ENCODE measurements at regions not wholly inside any gene's neighbourhood (a gene's known extent, or its start where the extent isn't known, plus 50 kb on each side); places are given as distances from the start of the nearest gene placed in this dataset.

GRCh38 chr4:154004507-154005170, 215.8 kb upstream of the SFRP2 start:
- ATAC-seq, result no peak
- TF ChIP-seq ZNF8 (CRISPR knock-in tag; IDR thresholded peaks at IDR 0.05) (no peak), OSR1 (CRISPR knock-in tag; IDR thresholded peaks at IDR 0.05) (no peak), ZNF70 (CRISPR knock-in tag; IDR thresholded peaks at IDR 0.05) (no peak), CSRNP3 (CRISPR knock-in tag; IDR thresholded peaks at IDR 0.05) (no peak), ZFP30 (CRISPR knock-in tag; IDR thresholded peaks at IDR 0.05) (no peak), CREB5 (CRISPR knock-in tag; IDR thresholded peaks at IDR 0.05; ENCODE audit: low read depth) (no peak), PPARA (CRISPR knock-in tag; IDR thresholded peaks at IDR 0.05; ENCODE audit: borderline replicate concordance) (no peak), TCF4 (CRISPR knock-in tag; IDR thresholded peaks at IDR 0.05; ENCODE audit: borderline replicate concordance) (no peak), ARNTL (CRISPR knock-in tag; IDR thresholded peaks at IDR 0.05; ENCODE audit: borderline replicate concordance, low read depth) (no peak), CSDC2 (CRISPR knock-in tag; IDR thresholded peaks at IDR 0.05) (no peak), ZC3H10 (CRISPR knock-in tag; IDR thresholded peaks at IDR 0.05) (no peak), ESRRG (CRISPR knock-in tag; IDR thresholded peaks at IDR 0.05) (no peak), ISL1 (CRISPR knock-in tag; IDR thresholded peaks at IDR 0.05) (no peak)

- no peak for ATAC-seq
Measured at GRCh38 chr4:154004016-154004415, 215.1 kb upstream of the SFRP2 start.

GRCh38 chr4:154003378-154003777, 214.5 kb upstream of the SFRP2 start:
- no peak for ATAC-seq
- no peak for TF ChIP-seq TOX (CRISPR knock-in tag; IDR thresholded peaks at IDR 0.05; ENCODE audit: borderline replicate concordance)

More at GRCh38 chr4:154004016-154004415, 215.1 kb upstream of the SFRP2 start:
- TF ChIP-seq GLIS3 (CRISPR knock-in tag; IDR thresholded peaks at IDR 0.05) (no peak), CREB5 (CRISPR knock-in tag; IDR thresholded peaks at IDR 0.05; ENCODE audit: low read depth) (no peak)

- TF ChIP-seq GLIS3 (CRISPR knock-in tag; IDR thresholded peaks at IDR 0.05) (no peak), ARNTL (CRISPR knock-in tag; IDR thresholded peaks at IDR 0.05; ENCODE audit: borderline replicate concordance, low read depth) (no peak), CREB5 (CRISPR knock-in tag; IDR thresholded peaks at IDR 0.05; ENCODE audit: low read depth) (no peak), ZNF8 (CRISPR knock-in tag; IDR thresholded peaks at IDR 0.05) (no peak), CSRNP3 (CRISPR knock-in tag; IDR thresholded peaks at IDR 0.05) (no peak), PPARA (CRISPR knock-in tag; IDR thresholded peaks at IDR 0.05; ENCODE audit: borderline replicate concordance) (no peak), PATZ1 (CRISPR knock-in tag; IDR thresholded peaks at IDR 0.05; ENCODE audit: borderline replicate concordance) (no peak), TOX (CRISPR knock-in tag; IDR thresholded peaks at IDR 0.05; ENCODE audit: borderline replicate concordance) (no peak), SNAI2 (CRISPR knock-in tag; IDR thresholded peaks at IDR 0.05) (no peak), ZFP3 (CRISPR knock-in tag; IDR thresholded peaks at IDR 0.05) (no peak), ZC3H10 (CRISPR knock-in tag; IDR thresholded peaks at IDR 0.05) (no peak), RARB (CRISPR knock-in tag; IDR thresholded peaks at IDR 0.05) (no peak), TCF4 (CRISPR knock-in tag; IDR thresholded peaks at IDR 0.05; ENCODE audit: borderline replicate concordance) (no peak), CSDC2 (CRISPR knock-in tag; IDR thresholded peaks at IDR 0.05) (no peak), ESRRG (CRISPR knock-in tag; IDR thresholded peaks at IDR 0.05) (no peak), ZFP30 (CRISPR knock-in tag; IDR thresholded peaks at IDR 0.05) (no peak)
- no peak for ATAC-seq
Measured at GRCh38 chr4:154001193-154001592, 212.3 kb upstream of the SFRP2 start.

All from SK-N-SH treated with all-trans-retinoic acid at 6 μM for 48 hours (cell line).